Renal cortex interstitium (tissue), 11 donors: ENCODE measurements at regions not wholly inside any gene's neighbourhood (a gene's known extent, or its start where the extent isn't known, plus 50 kb on each side); places are given as distances from the start of the nearest gene placed in this dataset.

ENCODE experiments used
- DNase-seq, 11 donors: peaks; one replicate each; pipeline ENCODE4 v3.0.0-alpha.2; 2013; ENCODE audit warnings: low read depth in 9 of 11, low spot score in 4 of 11; ENCODE audit errors: extremely low read depth in 1 of 11

DNA sequence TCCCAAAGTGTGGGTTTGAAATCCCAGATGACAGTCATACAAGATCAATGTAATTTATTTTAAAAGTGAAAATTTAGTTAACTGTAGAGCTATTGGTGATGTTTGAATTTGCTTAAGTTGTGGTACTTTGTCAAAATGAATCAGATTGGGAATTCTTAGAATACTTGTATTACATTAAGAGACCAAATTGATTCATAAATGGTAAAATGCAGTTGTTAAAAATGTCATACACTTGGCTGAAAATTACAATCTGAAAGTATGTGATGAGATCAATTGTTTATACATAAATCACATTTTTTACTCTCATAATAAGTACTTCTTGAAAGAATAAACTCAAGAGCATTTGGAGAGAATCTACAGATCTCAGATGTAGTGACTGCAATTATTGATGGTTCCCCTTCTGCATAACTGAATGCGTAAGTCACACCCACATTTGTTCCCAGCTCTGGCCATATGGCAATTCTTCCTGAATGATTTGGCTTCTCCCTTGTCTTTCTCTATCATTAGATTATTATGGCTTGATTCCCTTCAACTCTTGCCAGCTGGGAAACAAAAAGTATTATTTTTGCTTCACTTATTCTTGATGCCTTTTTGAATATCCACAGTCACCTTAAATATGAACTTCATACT lies 558.5 kb downstream of the CPS1 start:
- DNase-seq: no peak

DNA sequence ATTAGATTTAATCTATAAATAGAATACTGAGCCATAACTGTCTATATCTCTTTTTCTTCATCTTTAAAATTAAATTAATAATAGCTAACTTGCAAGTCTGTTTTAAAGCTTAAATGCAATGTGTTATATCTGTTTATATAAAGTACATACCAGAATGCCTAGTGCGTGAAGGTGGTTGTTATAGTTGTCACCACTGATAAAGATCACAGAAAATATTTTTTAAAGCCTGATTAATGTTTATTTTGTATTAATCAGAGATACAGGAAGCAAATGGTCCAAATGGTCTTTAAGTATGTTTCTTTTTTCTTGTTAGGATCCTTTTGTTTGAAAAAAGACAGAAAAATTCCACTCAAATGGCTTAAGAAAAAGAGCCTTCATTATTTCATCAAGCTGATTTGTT lies 560.6 kb downstream of the CPS1 start:
- DNase-seq: no peak

DNA sequence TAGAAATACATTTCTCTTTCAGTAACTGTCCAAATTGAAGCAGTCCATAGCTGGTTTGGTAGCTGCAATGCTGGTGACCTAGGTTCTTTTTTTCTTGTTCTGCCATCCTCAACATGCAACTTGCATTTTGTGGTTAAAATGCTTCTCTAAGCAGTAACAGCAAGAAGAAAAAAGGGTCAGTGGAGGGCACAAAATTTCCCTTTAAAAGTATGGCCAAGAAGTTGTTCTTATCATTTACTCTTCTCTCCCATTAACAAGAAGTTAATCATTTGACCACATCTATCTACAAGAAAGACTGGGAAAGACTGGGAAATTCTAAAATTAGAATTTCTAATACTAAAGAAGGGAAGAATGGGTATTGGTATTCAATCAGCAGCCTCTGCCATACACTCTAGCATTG lies 569.9 kb downstream of the CPS1 start:
- no peak for DNase-seq

DNA sequence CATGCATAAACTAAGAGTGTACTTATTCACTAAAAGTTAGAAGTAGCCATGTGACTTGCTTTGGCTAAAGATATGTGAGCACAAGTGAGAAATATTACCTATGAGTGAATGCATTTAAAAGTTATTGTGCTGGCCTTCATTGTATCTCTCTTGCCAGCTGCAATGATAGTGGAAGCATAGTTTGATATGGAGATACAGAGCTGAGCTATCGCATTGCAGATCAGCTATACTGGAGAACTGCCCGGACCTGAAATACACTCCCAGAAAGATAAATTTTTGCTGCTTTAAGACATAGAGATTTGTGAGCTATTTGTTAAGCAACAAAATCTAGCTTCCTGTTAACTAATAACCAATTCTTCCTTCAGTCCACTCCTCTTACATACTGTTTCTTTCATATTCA lies 571.1 kb downstream of the CPS1 start:
- DNase-seq: no peak

DNA sequence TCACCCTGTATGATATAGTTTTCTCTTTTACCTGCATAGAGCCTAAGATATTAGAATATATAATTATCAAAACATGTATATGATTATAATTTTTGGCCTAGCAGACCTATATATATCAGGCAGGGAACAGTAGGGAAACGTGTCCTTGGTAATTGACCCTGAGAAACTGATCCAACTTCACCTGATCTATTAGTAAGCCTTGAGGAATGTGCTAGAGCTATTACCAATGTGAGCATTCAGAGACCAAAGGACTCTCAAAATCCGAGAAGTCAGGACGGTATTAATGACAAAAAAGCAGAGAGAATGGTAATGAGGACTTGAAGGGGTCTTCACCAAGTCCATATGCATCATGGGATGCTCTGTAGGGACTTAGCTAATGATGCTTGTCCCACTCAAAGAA lies 571.9 kb downstream of the CPS1 start:
- no peak for DNase-seq

DNA sequence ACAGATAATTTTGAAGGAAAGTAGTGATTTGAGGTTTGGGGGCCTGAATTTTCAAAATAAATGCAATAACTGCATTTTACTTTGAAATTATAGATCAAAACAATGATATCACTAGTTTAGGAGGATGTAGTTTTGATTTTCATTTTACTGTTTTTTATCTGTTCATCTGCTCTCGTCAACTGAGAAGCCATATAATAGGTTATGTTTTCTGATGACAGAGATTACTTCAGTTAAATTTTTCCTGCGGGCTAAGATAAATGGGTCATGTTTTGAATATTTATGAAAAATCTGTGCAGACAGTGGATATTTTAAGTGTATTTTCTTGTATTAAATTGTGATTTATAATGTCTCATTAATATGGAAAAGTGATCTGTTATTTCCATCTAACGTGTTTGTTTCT lies 573.4 kb downstream of the CPS1 start:
- DNase-seq: no peak

DNA sequence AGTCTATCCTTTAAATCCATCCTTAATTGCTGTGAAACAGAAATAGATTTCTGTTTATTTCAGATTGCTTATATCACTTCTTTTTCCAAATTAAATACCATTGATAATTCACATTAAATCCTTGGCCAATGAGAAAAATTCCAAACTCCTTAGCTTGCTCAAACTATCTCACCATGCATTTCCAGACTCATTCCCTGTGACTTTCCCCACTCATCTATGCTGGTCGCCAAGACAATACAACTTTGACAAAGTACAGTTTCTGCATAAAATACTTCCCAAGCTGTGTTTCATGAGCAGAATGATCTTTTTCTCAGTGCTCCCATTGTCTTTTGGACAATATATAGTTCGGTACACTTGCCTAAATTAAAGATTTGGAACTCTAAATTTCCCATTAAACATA lies 575.6 kb downstream of the CPS1 start:
- DNase-seq: no peak

DNA sequence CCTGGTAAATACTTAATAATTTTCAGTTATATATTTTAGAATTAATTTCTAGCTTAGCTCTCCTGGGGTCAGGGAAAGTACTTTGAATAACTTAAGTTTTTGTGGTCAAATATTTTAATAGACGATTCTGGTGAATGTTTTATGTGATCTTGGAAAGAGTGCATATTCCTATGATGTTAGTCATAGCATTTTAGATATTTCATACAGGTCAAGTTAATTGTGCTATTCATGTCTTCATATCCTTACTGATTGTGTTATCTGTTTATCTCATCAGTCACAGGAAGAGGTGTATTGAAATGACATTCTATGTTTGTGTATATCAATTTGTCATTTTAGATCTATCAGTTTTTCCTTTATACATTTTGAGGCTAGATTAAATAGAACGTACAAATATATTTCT lies 576.2 kb downstream of the CPS1 start:
- DNase-seq: no peak

DNA sequence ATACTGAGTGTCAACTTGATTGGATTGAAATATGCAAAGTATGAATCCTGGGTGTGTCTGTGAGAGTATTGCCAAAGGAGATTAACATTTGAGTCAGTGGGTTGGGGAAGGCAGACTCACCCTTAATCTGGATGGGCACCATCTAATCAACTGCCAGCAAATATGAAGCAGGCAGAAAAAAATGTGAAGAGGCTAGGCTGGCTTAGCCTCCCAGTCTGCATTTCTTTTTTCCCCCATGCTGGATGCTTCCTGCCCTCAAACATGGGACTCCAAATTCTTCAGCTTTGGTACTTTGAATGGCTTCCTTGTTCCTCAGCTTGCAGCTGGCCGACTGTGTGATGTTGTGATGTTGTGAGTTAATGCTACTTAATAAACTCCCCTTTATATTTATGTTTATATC lies 577.4 kb downstream of the CPS1 start:
- no peak for DNase-seq

DNA sequence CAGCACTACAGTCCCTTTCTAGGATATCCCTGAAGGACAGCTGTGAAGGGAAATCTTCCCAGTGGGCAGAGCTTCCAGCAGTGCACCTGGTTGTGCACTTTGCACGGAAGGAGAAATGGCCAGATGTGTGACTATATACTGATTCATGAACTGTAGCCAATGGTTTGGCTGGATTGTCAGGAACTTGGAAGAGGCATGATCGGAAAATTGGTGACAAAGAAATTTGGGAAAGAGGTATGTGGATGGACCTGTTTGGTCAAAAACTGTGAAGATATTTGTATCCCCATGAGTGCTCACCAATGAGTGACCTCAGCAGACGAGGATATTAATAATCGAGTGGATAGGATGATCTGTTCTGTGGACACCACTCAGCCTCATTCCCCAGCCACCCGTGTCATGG lies 582.2 kb downstream of the CPS1 start:
- no peak for DNase-seq

DNA sequence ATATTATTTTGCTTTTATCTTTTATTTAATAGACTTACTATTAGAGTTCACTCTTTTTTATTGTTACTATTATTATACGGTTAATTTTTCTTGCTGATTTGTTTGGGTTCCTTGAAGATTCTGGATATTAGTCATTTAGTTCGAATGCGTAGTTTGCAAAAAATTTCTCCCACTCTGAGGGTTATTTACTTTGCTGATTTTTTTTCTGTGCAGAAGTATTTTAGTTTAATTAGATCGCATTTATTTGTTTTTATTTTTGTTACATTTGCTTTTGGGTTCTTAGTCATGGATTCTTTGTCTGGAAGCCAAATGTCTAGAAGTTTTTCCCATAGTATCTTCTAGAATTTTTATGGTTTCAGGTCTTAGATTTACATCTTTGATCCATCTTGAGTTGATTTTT lies 585.2 kb downstream of the CPS1 start:
- no peak for DNase-seq

DNA sequence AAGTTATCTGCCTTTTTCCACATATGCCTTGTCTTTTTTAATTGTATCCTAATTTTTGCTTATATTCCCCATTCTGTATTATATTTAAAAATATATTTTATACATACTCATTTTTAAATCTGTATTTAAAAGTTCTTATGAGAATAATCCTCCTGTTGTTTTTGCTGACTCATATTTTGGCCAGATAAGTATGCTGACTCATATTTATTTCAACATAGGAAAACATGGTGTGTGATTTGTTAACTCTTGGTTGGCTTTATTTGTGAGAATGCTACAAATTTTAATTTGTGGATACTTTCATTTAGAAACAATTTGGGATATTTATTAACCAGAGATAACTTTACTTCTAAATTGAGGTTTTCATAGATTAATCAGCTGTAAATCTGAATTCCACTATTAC lies 587.7 kb downstream of the CPS1 start:
- no peak for DNase-seq

DNA sequence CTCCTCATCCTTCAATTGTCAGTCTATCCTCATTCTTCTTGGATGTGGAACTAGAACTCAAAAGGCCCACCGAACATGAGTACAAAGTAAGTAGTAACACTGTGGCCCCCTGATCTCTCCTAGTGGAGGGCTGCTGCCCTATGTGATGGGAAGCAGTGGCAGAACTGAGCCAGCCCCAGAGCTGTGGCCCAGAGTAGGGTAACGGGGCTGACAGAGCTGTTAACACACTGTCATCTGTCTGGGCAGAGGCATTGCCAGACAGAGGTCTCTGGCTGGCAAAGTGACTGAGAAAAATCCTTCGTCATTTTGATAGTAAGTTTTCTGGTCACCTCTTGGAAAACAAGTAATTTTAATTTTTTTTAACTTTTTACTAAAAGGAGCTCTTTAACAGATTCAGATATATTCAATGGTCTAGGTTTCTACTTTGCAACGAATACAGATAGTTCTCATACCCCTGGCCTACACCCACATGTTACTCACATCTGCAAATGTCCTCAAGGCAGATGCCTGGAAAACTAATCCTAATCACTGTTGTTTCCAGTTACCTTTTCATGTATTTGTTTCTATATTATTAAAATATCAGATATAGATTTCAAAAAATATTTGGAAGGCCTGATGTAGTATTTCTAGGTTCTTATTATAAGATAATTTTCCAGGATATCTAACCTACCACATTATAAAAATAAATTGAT lies 588.7 kb downstream of the CPS1 start:
- no peak for DNase-seq

DNA sequence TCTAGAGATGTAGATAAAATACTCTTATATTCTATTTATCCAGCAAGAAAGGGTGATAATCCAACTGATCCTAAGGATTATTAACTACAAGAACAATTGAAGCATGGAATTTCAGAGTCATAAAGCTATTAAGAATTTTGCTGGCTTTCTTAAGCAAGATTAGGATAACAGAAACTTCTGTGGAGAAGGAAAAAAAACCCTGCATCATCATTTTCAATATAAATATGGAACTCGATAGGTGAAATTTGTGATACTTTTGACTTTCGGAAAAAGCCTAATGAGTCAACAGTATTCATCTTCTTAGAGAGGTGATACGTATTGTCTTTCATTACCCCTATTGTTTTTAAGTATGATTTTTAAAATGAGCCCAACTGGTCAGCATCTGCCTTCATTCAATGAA lies 593.3 kb downstream of the CPS1 start:
- DNase-seq: no peak

DNA sequence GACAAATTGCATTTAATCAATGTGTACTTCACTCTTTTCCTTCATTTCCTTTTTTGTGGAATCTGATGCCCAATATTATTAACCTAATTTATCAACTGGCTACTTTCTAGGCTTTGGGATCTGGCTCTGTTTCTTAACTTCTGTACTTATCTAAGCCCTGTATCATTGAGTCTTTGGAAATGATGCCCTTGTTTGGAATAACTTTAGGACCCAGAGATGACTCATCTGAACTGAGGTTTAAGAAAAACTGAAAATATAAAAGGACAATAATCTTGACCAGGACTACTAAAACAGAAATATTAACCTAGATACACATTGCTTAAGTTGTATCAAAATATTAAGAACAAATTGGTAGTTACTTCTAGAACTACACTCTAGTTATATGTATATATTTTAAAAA lies 600.8 kb downstream of the CPS1 start:
- no peak for DNase-seq

DNA sequence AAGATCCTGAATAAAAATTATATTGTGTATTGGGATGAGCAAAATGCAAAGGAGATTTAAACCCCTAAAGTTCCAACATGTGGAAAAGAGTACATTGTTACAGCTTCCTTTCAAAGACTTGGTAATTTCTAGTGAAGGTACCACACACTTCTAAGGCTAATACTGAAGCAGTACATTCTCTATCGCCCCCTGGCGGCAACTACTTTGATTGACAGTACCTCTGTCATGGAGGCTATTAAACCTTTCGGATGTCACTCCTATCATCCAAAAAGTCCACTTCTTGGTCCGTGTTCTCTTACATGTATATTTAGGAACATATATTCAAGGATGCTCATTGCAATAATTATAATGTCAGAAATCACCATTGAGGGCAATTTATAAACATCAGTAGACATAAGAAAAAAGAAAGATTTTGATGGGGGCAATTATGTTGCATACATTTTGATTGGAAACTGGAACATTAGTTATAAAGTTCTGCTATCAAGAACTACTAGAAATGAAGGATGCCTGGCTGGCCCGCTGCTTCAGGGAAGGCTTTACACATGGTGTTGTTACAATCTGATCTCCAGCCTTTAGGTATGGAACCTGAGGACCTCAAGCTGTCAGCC lies 601.6 kb downstream of the CPS1 start:
- peak; percentile 13 to 54 (median 39) for DNase-seq

DNA sequence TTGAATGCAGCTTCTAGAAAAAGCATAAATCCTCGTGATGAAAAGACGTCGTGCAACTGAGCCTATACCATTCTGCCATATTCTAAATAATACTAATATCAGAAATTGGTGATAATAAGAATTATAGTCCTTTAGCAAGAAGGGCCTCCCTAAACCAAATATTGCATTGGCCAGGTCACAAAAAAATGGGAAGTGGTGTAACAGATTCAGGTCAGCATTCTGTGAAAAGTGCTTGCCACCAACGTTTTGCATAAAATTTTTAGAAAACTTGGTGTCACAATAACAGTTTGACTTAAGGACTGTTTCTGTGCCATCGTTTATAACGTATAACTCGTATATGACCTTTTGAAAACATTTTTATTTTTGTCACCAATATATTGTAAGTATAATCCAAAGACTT lies 603.6 kb downstream of the CPS1 start:
- no peak for DNase-seq

DNA sequence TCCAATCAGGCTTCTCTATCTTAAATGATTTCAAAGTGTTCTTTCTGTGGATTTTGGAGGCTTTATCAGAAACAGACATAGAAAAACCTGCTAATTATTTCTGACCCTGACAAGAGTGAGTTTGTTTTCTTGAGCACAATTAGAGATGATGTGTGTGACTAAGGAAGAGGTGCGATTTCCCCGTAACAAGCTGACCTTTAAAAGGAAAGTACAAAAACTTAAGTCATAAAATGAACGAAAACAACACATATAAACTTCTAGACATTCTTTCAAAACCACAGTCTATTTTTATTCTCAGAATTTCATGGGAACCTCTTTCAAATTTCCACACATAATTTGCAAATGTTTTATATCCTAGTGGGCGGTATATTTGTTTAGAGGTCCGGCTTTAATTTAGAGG lies 604.8 kb downstream of the CPS1 start:
- no peak for DNase-seq

DNA sequence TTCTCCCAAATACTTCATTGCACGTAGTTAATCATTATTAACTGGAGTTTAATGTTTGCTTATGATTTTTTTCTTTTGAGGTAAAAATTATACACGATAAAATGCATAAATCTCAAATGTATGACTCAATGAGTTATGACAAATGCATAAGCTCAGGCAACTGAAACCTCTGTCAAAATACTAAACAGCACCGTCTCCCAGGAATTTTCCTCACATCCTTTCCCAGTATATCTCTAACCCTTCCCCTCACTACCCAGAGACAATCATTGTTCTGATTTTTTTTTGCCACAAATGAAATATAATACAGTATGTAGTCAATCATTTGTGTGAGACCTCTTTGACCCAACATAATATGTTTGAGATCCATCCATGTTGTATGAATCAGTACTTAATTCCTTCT lies 606.5 kb downstream of the CPS1 start:
- no peak for DNase-seq

DNA sequence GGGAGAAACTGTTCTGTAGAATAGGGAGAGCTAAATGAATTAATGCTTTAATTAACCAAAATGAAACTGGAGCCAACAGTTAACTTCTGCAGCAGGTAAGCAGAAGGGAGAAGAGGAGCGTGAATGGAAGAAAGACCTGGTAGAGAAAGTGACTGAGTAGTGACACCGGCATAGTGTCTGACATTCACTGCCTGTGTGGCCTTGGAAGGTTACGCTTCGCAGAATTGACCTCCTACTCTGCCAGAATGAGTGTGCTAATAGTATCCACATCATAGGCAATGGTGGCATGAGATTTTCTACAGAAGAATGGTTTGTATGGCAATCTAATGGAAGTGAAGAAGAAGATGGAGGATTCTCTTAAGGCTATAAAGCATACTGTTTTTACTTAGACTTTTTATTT lies 614.4 kb downstream of the CPS1 start:
- DNase-seq: no peak

DNA sequence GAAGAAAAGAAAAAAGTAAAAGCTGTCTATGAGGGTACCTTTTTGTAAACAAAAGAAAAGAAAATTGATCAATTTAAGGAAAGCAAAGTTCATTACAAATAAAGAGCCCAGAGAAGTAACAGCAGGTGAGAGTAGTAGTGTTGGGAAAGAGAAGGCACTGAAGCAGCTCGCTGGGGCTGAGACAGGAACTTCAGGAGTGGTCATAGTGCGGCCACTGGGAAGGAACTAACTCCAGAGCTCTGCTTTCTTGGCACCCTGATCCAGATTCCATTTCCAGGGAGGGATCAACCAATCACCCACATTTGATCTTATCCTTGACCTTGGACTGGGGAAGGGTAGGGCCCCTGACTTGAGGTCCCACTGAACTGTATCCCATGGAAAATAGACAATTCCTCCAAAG lies 617.6 kb downstream of the CPS1 start:
- no peak for DNase-seq
